DND-41 (cell line): ENCODE measurements at regions not wholly inside any gene's neighbourhood (a gene's known extent, or its start where the extent isn't known, plus 50 kb on each side); places are given as distances from the start of the nearest gene placed in this dataset.

Experiments
- ATAC-seq: fragments of 200-7000 bp; cut with Tn5 transposase; 3 replicates; pipeline ENCODE4 v1.9.1; 2021; ENCODE audit warnings: low read depth; ENCODE audit not compliant: insufficient read depth
- DNase-seq: peaks from one replicate; pipeline ENCODE4 v3.0.0-alpha.2; 2020
- H2AFZ ChIP-seq: 2 replicates; pipeline ENCODE4 v1.6.0; 2012; ENCODE audit warnings: low read depth, low read length
- H3K27ac ChIP-seq: 2 replicates; pipeline ENCODE4 v1.5.1; 2012; ENCODE audit warnings: low read length, inconsistent platforms
- H3K27me3 ChIP-seq: fragments of 200-600 bp; sonication (generic); 2 replicates; pipeline ENCODE4 v1.6.0; 2012; ENCODE audit warnings: low read length, mild to moderate bottlenecking, inconsistent platforms; ENCODE audit not compliant: insufficient read depth, poor library complexity
- H3K36me3 ChIP-seq: 2 replicates; pipeline ENCODE4 v1.5.1; 2012; ENCODE audit warnings: low read length, inconsistent platforms; ENCODE audit not compliant: insufficient read depth
- H3K4me1 ChIP-seq: 2 replicates; pipeline ENCODE4 v1.5.1; 2012; ENCODE audit warnings: mild to moderate bottlenecking, low read length; ENCODE audit not compliant: insufficient read depth
- H3K4me2 ChIP-seq: 2 replicates; pipeline ENCODE4 v1.6.0; 2012; ENCODE audit warnings: mild to moderate bottlenecking, moderate library complexity, low read length, inconsistent platforms; ENCODE audit not compliant: insufficient read depth
- H3K4me3 ChIP-seq, 2 experiments: fragments of 200-600 bp in 1 of 2; shearing (Covaris generic) in 1 of 2; 2 replicates each; pipeline ENCODE4 v1.5.1; 2012 to 2016; ENCODE audit warnings: inconsistent platforms in 2 of 2, low read length in 2 of 2, mild to moderate bottlenecking in 2 of 2, low read depth in 1 of 2, moderate library complexity in 1 of 2
- H3K79me2 ChIP-seq: 2 replicates; pipeline ENCODE4 v1.6.0; 2012; ENCODE audit warnings: low read length, inconsistent platforms; ENCODE audit not compliant: insufficient read depth
- H3K9ac ChIP-seq: 2 replicates; pipeline ENCODE4 v1.6.0; 2012; ENCODE audit warnings: low read depth, mild to moderate bottlenecking, inconsistent platforms, low read length, moderate library complexity
- H3K9me3 ChIP-seq: 2 replicates; pipeline ENCODE4 v1.5.1; 2012; ENCODE audit warnings: low read length, moderate library complexity, mild to moderate bottlenecking, inconsistent platforms; ENCODE audit not compliant: insufficient read depth, severe bottlenecking
- H4K20me1 ChIP-seq: 2 replicates; pipeline ENCODE4 v1.6.0; 2012; ENCODE audit warnings: low read length; ENCODE audit not compliant: insufficient read depth
- EZH2 ChIP-seq: IDR thresholded peaks from 3 replicates; pipeline ENCODE4 v1.6.1; 2012; ENCODE audit warnings: borderline replicate concordance, low read depth, mild to moderate bottlenecking, moderate library complexity, low read length, inconsistent platforms; ENCODE audit not compliant: severe bottlenecking
- TF ChIP-seq, protein P1 (sequence below): IDR thresholded peaks from 2 replicates; pipeline ENCODE4 v1.5.1; 2012; ENCODE audit warnings: borderline replicate concordance, low read length, moderate library complexity, mild to moderate bottlenecking; ENCODE audit not compliant: poor library complexity, severe bottlenecking; ENCODE audit errors: extremely low read depth

DNA sequence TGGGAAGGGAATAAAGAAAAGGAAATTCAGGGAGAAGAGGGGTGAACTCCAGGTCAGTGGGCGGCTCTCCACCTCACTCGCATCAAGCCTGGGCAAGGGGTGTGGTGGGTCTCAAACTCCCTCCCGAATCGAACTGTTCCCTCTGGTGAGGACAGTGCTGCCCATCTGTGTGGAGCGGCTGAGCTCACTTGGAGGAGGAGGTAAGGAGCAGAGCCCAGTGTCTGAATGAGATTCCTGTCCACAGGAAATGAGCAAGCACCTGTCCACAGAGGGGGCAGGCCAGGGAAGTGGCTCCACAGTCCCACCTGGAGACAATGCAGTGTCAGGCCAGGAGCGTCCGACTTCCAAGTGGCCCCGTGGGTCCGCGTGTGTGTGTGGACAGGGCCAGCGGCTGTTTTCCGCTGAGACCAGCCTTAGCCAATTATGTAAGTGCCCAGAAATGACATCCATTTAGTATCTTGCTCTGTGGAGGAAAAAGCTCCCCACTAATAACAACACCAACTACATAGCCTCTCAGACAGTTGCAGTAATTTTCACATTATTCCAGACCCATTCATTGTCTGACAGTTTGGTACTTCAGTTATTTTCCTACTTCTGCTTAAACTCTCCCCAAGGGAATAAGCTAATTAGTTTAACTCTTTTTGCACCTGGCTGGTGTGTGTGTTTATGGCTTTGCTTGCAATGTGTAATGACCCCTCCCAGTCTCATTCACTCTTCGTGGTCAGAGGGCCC lies 114.6 kb downstream of the SOX1 start:
- H3K4me2 ChIP-seq, result no peak overlapping the region
- no peaks in the 10 kb centered on the region for H3K9me3 ChIP-seq
- no peaks in the 10 kb centered on the region for H3K27me3 ChIP-seq
- H3K4me3 ChIP-seq, result no peak overlapping the region
- no peaks in the 10 kb centered on the region for H3K79me2 ChIP-seq
- no peak for TF ChIP-seq EZH2
- TF ChIP-seq, protein P1, sequence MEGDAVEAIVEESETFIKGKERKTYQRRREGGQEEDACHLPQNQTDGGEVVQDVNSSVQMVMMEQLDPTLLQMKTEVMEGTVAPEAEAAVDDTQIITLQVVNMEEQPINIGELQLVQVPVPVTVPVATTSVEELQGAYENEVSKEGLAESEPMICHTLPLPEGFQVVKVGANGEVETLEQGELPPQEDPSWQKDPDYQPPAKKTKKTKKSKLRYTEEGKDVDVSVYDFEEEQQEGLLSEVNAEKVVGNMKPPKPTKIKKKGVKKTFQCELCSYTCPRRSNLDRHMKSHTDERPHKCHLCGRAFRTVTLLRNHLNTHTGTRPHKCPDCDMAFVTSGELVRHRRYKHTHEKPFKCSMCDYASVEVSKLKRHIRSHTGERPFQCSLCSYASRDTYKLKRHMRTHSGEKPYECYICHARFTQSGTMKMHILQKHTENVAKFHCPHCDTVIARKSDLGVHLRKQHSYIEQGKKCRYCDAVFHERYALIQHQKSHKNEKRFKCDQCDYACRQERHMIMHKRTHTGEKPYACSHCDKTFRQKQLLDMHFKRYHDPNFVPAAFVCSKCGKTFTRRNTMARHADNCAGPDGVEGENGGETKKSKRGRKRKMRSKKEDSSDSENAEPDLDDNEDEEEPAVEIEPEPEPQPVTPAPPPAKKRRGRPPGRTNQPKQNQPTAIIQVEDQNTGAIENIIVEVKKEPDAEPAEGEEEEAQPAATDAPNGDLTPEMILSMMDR, result no peak
- ATAC-seq (no peak), DNase-seq (no peak)
- no peak overlapping the region for H3K9ac ChIP-seq
- H2AFZ ChIP-seq, result no peak overlapping the region
- H3K27ac ChIP-seq, result no peak overlapping the region
- H4K20me1 ChIP-seq, result peaks cover 2% of the 10 kb centered on the region; the same call in 1 of the 2 replicates
- no peaks in the 10 kb centered on the region for H3K36me3 ChIP-seq
- no peaks in the 10 kb centered on the region for H3K4me1 ChIP-seq

DNA sequence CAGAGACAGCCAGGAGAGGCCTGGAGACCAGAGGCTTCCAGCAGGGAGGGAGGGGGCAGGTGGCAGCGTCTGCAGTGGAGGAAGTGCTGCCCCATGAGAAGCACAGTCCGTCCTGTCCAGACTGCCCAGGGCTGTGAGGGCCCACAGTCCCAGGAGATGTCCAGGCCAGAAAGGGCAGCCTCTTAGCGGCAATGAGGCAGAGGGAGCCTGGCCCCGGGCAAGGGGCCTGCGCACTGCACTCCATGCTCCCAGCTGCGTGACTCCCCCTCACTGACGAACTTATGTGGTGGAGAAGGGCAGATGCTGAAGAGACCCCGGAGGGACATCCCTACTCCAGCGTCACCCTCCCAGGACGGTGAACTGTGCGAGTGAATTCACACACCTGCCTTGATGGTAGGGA lies 115.3 kb downstream of the SOX1 start:
- no peak for DNase-seq
- no peaks in the 10 kb centered on the region for H3K9me3 ChIP-seq
- H3K36me3 ChIP-seq, result no peaks in the 10 kb centered on the region
- H3K4me3 ChIP-seq, result no peak overlapping the region
- no peak overlapping the region for H3K9ac ChIP-seq
- ATAC-seq, result no peak
- H3K4me2 ChIP-seq, result no peak overlapping the region
- no peaks in the 10 kb centered on the region for H3K79me2 ChIP-seq
- H4K20me1 ChIP-seq, result peaks cover 2% of the 10 kb centered on the region; the same call in 1 of the 2 replicates
- H2AFZ ChIP-seq, result no peak overlapping the region
- TF ChIP-seq EZH2, result no peak
- TF ChIP-seq, protein P1, result no peak
- H3K4me1 ChIP-seq, result no peaks in the 10 kb centered on the region
- no peak overlapping the region for H3K27ac ChIP-seq
- H3K27me3 ChIP-seq, result no peaks in the 10 kb centered on the region

DNA sequence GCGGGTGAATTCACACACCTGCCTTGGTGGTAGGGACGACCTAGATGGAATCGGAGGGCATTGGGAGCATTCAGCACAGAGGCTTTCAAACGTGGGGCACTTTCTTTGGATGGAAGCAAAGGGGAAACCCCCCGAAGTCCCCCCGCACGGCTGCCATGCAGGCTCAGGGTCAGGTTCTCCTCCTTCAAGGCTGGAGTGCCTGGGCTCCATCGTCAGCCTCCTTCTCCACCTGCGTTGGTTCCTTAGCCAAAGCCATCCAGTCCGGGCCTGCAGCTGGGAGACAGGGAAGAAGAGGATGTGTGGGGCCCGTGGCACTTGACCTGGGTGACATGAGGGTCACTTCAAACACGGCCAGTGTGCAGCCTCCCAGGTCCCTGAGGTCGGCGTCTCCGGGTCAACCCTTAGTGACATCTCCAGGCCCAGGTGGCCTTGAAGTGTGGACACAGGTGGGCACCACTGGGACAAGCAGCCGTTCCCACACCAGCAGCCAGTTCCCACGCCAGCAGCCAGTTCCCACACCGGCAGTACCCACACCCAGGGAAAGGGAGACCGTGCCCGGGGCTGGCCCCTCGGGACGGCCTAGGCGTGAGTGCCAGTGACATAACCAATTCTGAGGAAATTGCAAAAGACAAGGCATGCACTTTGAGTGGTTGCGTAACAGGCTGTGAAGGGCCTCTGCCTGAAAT lies 116.0 kb downstream of the SOX1 start:
- H3K9me3 ChIP-seq, result no peaks in the 10 kb centered on the region
- peaks cover 2% of the 10 kb centered on the region; the same call in 1 of the 2 replicates for H4K20me1 ChIP-seq
- H3K27me3 ChIP-seq, result no peaks in the 10 kb centered on the region

More for the DNA sequence above, 116.0 kb downstream of the SOX1 start:
- no peak overlapping the region for H2AFZ ChIP-seq
- no peak overlapping the region for H3K4me3 ChIP-seq
- no peaks in the 10 kb centered on the region for H3K4me1 ChIP-seq
- no peaks in the 10 kb centered on the region for H3K79me2 ChIP-seq
- DNase-seq (no peak), ATAC-seq (no peak)
- no peaks in the 10 kb centered on the region for H3K36me3 ChIP-seq
- H3K4me2 ChIP-seq, result no peak overlapping the region
- TF ChIP-seq, protein P1, result no peak
- no peak for TF ChIP-seq EZH2
- no peak overlapping the region for H3K9ac ChIP-seq
- no peak overlapping the region for H3K27ac ChIP-seq
